Lung microvascular endothelial cell (primary cell): ENCODE measurements at regions not wholly inside any gene's neighbourhood (a gene's known extent, or its start where the extent isn't known, plus 50 kb on each side); places are given as distances from the start of the nearest gene placed in this dataset.

Experiments used
- DNase-seq, 2 donors: peaks; one replicate each; pipeline versions ENCODE4 v3.0.0 to v3.0.0-alpha.2; 2010; ENCODE audit warnings: low read depth in 2 of 2

DNA sequence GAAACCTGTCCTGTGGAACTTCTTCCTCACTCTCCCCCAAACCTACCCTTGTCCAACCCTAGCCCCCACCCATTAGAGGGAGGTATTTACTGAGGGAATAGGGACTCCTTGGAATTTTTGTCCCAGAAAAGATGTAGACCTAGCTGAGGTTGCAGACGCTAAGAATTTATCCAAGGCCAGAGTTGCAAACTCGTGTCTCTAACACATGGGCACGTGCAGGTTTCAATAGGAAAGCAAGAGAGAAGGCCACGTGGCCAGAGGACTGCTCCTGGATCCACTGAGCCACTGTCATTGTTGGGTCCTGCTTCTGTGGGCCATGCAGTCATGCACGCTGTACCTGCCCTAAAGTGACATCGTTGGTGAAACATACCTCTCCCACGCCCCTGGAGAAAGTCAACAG is 243.4 kb upstream of the KCNG1 start:
- no peak for DNase-seq

DNA sequence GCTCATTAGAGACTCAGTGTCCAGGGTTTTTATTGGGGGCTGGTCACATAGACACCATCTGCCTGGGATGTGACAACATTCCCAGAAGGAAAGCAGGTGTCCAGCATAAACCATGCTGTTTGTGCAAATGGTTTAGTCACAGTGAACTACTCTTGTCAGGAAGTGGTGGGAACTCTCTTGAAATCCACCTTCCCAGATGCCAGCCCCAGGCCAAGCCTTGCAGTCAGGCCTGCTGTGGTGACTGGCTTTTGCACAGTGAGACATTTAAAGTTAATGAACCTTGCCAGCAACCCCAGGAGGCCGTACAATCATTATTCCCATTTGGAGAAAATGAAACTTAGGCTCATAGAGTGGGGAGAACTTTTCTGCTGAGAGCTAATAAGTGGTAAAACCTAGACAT is 242.5 kb upstream of the KCNG1 start:
- DNase-seq: no peak

DNA sequence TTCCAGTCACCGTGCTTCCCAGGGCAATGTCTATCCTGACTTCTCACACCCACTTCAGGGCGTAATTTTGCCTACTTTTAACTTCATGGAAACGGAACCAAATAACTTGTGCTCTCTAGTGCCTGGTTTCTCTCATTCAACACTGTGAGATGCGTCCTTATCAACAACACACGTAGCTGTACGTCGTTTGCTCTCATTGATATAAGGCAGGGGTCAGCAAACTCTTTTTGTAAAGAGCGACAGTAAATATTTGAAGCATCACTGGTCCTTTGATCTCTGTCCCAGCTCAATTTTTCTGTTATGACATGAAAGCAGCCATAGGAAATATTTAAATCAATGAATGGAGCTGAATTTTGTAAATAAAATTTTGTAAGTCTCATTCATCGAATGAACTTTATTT is 239.3 kb upstream of the KCNG1 start:
- no peak for DNase-seq

DNA sequence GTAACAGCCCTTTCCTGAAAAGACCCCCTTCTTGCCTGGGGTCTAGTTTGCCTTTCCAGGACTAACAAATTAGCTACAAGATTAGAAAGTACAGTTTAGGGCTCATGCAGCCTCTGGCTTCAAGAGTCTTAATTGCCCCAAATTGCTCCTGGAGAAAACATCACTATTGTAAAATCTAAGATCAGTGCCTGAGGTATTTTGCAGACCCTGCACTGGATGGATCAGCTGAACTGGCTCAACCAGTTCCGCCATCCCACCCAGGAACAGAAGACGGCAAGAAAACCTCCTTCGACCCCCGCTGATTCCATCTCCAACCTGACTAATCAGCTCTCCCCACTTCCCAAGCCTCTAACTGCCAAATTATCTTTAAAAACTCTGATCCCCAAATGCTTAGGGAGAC is 236.5 kb upstream of the KCNG1 start:
- DNase-seq: no peak

DNA sequence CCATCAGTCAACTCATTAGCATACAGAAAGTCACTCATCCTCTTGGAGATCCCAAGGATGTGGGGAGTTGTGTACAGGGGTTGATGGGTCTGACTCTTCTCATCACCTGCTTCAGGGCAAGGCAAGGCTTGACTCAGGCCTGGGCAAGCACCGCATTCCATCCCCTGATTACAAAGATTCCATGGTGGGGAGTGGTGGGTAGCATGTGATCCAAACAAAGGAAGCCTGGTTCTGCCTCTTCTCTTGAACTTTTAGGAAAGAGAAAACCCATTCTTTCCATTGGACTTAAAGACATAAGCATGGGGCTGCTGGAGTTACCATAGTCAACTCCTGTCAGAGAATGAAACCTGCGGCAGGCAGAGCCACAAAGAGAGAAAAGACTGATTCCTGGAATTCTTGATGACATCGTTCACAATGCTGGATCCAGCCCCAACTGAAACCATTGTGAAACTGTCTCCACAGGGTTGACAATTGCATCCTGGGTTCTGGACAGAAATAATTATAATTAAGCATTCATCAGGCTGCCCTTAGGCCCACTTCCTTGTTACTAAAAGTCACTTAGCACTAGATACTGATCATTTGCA is 235.8 kb upstream of the KCNG1 start:
- no peak for DNase-seq

DNA sequence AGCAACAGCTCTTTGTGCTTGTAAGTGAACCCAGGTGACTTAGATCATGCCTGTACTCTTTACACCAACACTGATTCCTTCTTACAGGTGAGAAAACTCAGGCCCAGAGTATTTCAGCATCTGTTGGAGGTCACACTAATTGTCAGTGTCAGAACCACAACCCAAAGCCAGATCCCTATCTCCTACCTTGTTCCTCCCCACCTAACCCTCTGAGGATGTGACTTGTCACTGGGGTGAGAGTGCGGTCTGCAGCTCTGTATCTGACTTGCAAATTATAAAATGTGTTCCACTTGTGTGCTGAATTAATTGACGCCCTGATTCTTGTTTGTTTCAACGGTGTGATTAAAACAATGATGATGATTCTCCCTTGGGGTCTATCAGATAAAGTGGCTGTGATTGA is 232.5 kb upstream of the KCNG1 start:
- DNase-seq: no peak

DNA sequence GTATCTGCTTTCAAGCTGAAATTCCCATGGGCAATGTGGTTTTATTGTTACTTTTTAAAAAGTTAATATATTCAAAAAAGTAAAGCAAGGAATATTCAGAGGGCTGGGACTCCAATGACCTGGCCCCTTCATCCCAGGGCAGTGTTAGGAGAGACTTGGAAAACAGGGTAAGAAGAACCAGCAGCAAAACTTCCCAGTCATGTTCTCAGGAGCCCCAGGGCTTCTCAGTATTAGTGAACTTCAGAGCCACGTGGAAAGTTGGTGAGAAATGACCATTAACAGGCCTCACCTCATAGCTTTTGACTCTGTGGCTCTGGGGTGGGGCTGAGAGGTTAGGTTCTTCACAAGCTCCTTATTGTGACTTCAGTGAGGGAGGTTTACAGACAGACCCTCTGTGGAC is 230.4 kb upstream of the KCNG1 start:
- DNase-seq: no peak

DNA sequence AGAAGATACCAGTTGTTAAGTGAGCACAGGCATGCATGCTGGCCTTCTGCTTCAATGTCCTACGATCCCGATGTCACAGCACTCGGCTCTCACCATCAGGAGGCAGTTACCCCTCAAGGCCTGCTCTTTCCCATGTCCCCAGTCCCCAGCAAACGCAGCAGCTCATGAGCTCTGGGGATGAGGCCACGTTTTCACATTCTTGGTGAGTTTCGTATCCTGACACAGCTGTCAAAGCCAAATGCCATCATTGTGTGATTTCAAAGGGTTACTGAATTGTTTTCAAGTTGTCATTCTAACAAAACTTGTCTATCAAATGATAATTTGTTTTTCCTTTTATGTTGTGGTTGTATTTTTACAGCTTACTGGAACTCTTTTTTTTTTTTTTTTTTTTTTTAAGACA is 226.9 kb upstream of the KCNG1 start:
- no peak for DNase-seq

DNA sequence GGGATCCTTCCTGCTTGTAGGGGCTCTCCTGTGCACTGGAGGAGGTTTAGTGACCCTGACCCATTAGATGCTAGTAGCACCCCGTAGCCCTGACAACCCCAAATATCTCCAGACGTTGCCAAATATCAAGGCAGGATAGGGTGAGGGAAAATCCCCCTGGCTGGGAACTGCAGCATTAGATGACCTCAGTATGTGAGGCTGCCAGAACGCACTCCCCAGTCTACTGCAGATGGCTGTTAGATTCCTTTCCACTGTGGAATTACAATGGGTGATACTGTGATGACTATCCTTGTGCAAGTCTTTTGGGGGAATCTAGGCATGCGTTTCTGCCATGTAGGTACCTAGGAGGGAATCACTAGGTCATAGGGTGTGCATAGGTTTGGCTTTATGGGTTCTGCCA is 226.3 kb upstream of the KCNG1 start:
- DNase-seq: no peak

DNA sequence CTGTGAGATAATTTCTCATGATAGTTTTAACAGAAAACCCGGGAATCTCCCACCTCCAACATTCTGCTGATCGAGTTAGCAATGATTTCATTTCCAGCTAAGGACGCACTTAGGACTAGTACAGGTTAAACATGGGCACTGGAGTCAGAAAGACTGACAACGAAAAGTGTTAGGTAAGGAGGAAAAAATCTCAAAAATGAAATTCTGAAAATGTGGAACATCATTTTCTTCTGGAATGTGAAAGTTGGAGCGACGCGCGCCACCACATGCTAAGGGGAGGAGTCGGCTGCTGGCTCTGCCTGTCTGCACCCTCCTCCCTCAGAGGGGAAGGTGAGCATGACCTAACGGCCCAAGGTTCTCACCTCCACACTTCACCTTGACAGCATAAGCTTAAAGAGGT is 221.6 kb upstream of the KCNG1 start:
- DNase-seq: no peak

DNA sequence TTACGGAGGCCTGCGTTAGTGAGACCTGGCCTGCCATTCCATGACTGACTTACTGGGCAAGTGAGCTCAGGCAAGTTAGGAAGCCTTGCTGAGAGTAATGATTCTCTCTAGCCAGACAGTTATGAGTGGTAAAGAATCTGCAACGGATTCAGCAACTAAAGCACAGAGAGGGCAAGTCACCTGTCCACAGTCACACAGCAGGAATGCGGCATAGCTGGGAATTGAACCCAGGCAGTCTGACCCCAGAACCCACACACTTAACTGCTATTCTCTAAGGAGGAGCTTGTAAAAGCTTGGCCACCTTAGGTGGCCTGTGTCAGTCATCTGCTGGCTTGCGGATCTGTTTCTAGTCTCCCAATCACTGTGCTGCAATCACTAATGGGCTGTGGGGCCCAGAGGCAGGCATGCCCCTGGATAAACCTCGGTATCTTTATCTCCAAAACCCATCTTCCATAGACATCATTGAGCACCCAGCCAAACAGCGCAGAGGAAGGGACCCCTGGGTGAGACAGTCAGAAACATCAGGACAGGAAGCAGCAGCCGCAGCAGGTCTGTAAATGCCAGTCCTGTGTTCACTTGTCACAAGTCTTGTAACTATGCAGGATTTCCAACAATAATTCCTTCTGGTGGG is 215.9 kb upstream of the KCNG1 start:
- DNase-seq: no peak

DNA sequence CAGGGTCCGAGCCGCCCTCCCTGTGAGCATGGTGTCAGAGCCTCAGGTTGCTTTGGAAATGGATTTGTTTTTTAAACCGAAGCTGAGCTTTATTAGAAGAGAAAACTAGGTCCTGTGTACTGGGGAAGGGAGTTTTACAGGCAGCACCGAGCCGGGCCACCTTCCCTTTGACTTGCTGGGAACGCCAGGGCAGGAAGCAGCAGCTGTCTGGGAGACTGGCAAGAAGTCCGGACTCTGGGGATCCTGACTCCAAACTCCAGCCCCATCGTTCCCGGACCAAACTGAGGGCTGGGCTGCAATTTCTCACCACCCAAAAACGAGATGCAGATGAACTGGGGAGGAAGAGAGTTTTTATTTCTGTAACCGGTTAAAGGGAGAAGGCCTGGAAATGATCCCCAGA is 214.9 kb upstream of the KCNG1 start:
- DNase-seq: no peak

DNA sequence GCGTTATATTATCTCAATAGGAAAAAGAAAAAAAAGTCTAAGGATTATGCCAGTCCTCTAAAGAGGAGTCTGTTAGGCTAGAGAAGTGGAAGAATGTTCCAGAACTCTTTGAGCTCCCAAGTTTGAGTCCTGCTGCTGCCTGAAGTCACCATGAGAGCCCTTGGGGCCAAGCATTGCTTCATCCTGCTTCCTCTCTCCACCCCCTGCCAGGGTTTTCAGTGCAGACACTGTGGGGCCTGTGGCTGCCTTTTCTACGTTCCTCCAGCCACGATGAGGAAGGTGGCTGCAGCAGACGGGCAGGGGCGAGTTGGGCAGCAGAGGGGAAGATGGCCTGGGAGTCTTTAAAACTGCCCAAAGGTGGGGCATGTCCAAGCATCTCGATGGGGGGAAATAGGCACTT is 214.4 kb upstream of the KCNG1 start:
- no peak for DNase-seq

DNA sequence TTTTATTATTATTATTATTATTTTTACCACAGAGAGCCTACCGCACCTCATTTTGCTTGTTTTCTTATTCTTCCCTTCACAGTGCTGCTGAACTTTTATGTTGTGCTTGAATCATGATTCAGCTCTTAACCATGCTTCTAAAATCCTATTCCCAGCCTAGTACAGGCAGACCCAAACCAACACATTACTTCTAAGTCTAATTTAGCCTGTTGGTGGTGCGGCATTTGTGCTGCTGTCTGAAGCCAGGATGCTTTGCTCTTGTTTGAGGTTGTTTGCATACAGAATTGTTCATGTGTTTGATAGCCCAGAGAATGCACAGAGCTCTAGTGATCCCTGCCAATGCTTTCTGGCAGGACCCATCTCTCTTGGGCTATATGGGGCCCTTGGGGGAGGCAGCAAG is 213.5 kb upstream of the KCNG1 start:
- no peak for DNase-seq

DNA sequence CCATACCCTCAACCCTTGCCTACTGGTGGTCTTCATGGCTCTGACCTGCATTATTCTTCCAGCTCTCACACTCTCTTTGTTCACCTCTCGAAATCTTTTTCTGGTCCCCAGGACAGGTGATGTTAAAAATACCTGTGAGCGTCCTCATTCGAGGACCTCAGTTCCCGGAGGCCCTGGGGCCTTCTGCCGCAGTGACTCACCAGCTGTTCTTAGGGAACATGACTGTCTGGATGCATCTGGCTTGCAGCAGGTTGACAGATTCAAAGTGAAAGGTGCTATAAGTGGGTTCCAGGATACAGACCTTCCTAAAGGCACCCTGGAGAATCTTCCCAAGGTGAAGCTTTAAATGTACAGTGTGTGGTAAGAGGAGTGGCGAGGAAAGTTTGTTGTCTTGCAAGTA is 210.4 kb upstream of the KCNG1 start:
- no peak for DNase-seq

DNA sequence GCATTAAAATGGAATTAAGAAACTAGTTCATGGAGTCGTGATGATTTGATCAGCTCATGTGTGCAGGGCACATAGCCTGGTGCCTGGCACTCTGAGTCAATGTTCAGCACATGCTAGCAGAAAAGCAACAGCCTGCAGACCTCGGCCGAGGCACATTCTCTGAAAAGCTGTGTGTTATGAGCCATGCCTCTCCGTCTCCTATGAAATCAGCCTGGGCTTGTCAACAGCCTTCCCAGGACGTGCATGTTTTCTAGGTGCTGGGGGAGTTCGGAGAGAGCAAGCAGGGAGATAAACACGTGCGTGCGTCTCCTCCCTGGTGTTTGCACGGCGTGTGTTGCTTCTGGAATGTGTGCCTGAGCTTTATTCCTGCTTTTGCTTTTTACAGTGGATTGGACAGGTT is 207.8 kb upstream of the KCNG1 start:
- DNase-seq: no peak

DNA sequence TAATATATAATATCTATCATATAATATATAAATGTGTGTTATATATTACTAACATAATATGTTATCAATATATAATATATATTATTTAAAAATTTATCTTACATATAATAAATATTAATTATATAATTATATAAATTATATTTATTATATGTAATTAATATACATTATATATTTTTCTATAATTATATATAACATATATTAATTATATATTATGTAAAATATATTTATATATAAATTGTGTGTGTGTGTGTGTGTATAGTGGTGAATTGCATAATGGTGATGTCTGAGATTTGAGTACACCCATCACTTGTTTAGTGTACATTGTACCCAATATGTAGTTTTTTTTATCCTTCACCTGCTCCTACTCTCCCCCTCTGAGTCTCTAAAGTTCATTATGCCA is 205.9 kb upstream of the KCNG1 start:
- no peak for DNase-seq

DNA sequence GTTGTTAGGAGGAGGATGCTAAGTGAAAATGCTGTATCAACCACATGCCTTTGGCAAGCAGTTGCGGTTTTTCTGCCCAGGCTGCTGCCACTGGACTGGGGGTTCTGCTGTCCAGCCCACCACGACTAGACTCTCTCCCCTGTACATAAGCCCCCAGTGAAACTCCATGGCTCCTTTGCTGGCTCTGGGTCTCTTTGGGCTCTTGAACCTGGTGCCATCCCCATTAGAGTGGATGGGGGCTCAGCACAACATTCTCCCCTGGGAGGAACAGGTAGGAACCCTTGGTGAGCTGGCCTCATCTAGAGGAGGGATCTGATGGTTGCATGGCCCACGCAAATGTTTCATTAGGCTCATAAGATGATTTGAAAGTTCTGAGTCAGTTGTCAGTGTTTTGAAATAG is 204.8 kb upstream of the KCNG1 start:
- no peak for DNase-seq

DNA sequence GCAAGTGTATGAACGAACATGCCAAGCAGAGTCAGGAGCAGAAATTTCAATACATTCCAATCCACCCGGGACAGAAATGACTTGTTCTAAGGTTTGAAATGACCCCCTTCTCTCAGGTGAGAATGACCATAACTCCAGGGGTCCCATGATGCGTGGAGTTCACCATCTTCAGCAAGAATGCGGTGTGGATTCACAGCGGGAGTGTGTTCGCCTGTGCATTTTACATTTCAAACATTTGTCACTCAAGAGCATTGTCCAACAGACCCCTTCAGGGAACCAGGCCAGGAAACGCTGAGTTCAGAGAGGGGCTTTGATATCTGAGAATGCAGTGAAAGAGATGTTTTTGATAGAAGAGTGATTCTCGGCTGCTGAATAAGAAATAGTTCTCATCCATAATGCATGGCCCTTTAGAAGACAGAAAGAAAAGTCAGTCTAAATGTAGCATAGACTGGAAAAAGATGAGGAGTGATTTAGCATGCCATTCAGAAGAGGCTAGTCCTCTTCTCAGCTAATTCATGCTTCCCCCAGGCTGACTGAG is 200.3 kb upstream of the KCNG1 start:
- no peak for DNase-seq

DNA sequence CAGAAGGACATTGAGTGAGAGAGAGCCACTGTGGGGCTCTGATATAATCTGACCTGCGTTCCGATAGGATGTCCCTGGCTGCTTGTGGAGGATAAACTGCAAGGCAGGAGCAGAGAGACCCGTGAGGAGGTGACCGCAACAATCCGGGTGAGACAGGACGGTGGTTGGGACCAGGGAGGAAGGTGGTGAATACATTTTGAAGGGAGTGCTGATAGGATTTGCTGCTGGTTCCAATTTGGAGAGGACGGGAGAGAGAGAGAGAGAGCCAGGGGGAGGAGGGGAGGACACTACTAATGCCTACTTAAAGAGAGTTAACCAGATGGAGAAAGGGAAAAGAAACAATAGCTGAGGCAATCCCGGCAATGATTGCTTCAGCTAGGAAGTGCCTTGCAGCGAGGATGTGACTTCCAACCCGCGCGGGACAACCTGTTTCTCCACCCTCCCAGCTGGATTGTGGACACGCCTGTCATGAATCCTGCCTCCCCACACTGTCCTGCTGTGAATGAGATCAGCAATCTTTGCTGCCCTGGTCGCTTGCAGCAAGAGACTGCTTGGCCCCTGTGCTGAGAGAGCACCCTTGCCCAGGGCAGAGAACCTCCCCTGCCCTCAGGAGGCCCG is 199.0 kb upstream of the KCNG1 start:
- peak; percentile 37 to 74 for DNase-seq

DNA sequence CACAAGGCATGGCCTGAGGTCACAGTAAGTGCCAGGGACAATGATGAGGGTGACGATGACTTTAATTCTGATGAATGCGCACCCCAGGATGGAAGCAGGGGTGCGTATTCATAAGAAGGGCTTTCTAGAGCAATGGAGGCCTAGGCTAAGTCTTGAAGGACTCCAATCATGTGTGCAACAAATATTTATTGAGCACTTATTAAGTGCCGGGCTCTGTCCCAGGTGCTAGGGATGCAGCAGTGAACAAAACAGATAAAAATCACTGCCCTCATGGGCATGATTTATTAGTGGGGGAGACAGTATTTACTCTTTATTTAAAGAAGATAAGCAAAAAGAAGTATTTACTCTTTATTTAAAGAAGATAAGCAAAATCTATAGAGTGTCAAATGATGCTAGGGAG is 198.2 kb upstream of the KCNG1 start:
- no peak for DNase-seq

DNA sequence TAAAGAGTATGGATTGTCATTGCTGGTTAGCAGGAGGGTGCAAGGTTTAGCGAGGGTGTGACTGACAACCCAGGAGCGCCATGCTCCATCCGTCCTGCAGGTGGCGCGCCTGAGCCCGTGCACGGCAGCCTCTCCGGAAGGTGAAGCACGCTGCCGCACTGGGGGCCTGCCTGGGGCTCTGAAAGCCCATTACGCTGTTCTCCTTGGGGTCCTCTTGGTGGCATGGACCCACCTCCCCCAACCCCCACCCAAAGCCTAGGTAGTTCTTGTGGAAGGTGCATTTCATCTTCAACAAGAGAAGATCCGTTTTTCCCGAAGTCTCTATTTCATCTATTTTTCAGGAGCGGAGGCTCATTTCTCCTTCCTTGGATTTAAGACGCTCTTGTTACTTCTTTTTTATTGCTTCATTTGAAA is 197.4 kb upstream of the KCNG1 start:
- peak; percentile 42 to 50 for DNase-seq

DNA sequence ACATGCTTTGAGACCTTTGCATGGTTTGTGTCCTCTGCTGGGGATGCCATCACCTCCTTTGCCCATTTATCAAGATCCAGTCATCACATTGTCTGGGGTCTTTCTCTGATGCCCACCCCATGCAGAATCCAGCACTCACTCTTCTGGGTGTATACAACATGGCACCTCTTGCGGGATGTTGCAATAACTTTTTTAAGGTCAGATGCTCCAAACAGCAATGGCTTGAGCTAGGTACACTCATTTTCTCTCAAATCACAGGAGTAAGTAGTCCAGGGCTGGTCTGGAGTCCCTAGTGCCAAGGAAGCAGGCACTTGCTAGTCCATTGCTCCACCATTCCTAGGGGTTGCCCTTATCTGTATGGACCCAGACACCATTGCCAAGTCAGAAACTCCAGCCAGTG is 196.6 kb upstream of the KCNG1 start:
- DNase-seq: no peak
